Activated CD4-positive, alpha-beta T cell treated with anti-CD3 and anti-CD28 coated beads, Interleukin-2, Interleukin-6, amounts not matched to agents 100 ng/mL and 50 ng/mL, durations not matched to agents 16 hours and 8 hours (primary cell): ENCODE measurements at regions not wholly inside any gene's neighbourhood (a gene's known extent, or its start where the extent isn't known, plus 50 kb on each side); places are given as distances from the start of the nearest gene placed in this dataset.

Source experiments
- DNase-seq: peaks from one replicate; pipeline ENCODE4 v3.0.0-alpha.2; 2020

- no peak for DNase-seq
These were observed 828.0 kb downstream of the SLC4A3 start for GRCh38 chr2:220455351-220455990.

DNA sequence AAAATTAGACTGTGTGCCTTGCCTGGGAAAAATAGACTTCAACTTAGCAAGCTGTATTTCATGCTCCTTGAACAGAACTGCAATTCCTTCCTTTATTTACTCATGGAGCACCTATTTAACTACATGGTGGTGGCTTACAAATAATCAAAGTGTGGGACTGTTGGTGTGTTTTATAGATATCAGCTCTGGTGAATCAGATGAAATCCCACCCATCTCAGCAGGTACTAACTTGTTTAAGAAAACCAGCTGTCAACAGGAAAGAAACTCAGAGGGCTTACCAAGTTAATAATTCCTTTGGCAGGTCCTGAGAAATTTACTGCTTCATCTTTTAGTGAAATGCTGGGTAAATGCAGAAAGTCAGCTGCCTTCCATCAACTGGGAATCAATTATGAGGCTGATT lies 830.6 kb downstream of the SLC4A3 start:
- no peak for DNase-seq

GRCh38 chr2:220460257-220460985 lies 833.0 kb downstream of the SLC4A3 start:
- no peak for DNase-seq

DNA sequence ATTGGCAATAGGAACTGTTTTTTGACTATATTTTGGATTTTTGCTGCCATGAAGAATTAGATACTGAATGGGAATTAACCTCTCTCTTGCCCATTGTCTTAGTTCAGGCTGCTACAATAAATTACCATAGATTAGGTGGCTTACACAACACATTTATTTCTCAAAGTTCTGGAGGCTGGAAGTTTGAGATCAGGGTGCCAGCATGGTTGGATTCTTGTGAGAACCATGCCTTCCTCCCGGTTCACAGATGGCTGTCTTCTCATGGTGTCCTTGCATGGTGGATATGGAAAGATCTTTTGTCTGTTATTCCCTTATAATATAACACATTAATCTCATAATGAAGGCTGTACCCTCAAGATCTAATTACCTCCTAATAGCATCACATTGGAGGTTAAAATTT lies 836.4 kb downstream of the SLC4A3 start:
- DNase-seq: no peak

DNA sequence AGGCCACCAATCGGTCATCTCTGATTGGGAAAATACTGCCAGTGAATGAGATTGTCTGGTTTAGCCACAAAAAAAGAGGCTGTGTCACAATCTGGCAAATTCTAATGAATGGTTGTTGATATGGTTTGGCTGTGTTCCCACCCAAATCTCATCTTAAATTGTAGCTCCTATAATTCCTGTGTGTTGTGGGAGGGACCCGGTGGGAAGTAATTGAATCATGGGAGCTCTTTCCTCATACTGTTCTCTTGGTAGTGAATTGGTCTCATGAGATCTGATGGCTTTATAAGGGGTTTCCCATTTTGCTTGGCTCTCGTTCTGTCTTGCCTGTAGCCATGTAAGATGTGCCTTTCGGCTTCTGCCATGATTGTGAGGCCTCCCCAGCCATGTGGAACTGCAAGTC lies 838.3 kb downstream of the SLC4A3 start:
- DNase-seq: no peak

DNA sequence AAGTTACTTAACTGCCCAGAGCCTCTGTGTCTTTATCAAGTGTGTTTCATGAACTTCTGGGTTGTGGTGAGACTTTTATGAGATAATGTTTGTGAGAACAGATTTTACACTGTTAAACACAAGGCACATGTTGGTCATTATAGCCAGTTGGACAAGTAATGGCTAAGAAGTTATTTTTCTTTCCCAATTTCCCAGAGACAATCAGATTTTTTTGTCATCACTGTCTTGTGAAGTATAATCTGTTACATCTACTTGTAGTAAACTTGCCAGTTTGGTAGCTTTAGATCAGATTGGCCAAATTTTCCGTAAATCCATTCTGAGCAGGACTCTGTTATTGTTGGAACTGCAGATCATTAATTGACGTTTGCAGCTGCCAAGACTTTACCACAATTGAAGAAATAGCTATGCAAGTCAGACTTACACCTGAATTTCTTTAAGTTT lies 838.8 kb downstream of the SLC4A3 start:
- DNase-seq: no peak

DNA sequence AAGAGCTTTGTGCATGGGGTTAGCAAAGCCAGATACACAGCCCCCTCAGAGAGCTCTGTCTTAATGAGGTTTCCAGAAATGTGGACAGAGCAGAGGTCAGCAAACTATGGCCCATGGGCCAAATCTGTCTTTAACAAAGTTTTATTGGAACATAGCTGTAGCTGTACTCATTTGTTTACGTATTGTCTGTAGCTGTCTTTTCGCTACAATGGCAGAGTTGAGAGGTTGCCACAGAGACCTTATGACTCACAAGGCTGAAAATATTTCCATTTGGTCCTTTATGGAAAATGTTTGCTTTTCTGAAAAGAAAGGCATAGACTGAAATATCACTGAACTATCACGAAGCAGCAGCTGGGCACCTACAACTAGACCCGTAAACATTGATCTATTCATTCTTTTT lies 841.8 kb downstream of the SLC4A3 start:
- no peak for DNase-seq

- DNase-seq: no peak
These were observed 846.2 kb downstream of the SLC4A3 start for GRCh38 chr2:220473611-220474010.

DNA sequence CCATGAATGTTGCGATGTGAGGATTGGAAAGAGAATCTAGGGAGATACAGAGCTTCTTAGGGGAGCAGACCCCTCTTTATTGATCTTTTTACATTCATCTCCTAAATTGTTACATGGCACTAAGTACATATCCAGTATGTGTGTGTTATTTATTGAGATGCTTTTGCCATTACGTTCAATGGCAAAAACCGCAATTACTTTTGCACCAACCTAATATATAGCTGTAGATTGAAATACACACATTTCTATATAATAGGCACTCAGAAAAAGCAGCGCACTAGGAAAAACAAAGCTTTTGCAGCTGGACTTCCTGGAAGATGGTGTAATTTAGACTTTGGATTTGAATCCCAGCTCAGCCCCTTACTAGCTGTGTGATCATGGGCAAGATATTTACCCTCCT lies 849.4 kb downstream of the SLC4A3 start:
- no peak for DNase-seq

- DNase-seq: no peak
These were observed 851.1 kb downstream of the SLC4A3 start for GRCh38 chr2:220478305-220479058.

GRCh38 chr2:220482716-220483115 lies 855.3 kb downstream of the SLC4A3 start:
- DNase-seq: no peak

DNA sequence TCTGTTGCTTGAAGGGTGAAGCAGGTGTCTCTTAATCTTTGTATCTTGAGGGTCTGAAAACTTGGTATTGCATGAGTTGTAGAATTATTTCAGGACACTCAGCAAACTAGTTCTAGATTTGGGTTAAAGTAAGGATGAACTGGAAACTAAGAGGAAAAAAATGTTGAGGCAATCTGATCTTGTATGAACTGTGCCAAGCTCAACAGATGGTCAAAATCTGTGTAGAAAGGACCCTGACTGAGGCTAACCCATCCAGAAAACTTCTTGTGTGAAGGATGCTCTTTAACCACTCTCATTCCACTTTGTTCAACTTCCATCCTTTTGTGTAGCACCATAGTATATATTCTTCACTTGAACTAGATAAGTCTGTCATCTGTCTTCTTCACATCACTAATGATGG lies 861.7 kb downstream of the SLC4A3 start:
- DNase-seq: no peak

DNA sequence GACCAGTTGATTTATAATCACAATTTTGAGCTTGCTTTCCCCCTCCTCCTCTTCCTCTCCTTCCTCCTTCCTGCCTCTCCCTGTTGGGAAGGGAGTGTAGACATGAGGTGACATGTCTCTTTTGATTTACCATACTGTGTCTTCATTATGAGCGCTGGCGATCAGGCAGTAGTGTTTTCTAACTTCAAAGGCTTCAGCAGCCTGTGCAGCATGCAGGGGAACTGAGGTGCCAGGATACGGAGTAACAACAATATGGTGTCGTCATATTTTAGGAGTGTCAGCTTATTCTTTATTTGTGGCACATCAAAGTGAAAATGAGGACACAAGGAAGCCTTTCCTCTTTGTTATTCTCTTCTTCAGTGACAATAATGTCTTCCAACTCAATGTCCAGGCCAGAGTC lies 864.2 kb downstream of the SLC4A3 start:
- no peak for DNase-seq

- no peak for DNase-seq
These were observed 866.6 kb downstream of the SLC4A3 start for GRCh38 chr2:220493871-220494525.

- no peak for DNase-seq
These were observed 869.1 kb downstream of the SLC4A3 start for GRCh38 chr2:220496513-220496912.

GRCh38 chr2:220499225-220499624 lies 871.8 kb downstream of the SLC4A3 start:
- DNase-seq: no peak

- no peak for DNase-seq
These were observed 875.1 kb downstream of the SLC4A3 start for GRCh38 chr2:220502539-220502938.

DNA sequence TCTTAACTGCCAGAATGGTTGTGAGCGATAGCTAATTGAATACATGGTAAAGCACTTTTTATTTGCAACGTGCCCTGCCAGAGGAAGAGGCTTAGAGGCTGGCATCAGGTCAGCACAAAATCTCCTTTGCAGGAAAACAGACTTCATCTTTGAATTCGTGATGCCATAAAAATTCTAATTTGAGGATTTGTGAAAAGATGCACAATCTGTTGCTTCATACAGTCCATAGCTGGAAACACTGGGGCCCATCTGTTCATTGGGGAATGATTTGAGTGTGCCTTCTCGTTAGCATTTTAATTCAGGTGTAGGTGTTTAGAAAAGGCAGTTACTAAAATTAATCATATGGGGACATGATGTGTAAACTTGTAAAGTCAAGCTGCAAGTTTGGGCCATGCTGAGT lies 876.0 kb downstream of the SLC4A3 start:
- no peak for DNase-seq

DNA sequence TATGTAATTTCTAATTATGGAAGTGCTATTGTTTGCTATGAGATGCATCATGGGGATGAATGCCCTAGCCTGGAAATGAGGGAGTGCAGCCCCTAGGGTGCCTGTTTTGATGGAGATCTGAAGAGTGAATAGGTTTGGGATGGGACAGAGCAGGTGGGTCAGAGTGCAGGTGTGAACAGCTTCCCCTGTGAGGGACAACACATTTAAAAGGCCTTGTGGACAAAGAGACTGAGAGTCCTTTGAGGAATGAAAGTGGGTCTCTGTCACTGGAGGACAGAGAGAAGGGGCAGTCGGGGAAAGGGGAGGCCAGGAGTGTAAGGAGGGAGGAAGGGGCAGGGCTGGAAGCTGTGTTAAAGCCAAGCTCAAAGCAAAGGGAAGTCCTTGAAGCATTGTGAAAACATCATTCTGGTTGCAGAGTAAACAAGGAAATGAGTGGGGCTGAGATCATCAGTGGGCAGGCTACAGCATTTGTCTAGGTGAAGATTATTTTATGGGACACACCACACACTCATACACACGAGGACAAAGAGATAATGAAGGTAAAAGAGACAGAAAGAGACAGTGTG lies 877.6 kb downstream of the SLC4A3 start:
- DNase-seq: no peak

DNA sequence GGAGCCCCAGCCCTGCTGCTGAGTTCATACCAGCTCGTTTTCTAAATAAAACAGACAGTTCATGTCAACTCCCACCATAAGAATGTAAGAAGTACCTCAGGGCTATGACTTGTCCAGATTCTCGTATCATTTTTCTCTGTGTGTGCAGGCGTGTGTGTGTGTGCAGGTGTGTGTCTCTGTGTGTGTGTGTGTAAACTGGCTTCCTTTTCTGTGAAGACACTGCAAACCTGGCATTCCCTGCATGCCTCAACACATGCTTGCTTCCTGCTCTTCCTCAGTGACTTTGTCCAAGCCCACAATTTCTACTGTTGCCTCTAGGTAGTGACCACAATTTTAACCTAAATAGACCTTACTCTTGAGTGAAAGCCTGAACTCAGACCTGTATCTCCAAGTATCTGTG lies 879.0 kb downstream of the SLC4A3 start:
- no peak for DNase-seq

- DNase-seq: no peak
These were observed 881.8 kb downstream of the SLC4A3 start for GRCh38 chr2:220509096-220509757.

DNA sequence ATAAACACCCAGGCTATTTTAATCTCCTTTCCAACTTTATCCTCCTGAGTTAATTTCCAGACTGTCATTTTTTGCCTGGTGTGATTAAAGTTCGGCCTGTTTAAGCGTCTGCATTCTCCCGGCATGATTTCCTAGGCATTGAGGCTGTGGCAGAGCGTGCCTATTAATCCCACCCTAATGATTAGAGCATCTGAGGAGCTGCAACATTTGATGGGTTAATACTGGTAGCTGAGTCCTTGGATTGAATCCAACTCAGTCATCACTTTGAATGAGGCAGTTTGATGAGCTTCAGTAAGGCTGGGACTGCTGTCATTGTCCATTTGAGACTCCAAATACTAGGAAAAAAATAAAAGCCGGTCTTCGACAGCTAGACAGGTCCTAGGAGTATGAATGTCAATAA lies 882.5 kb downstream of the SLC4A3 start:
- no peak for DNase-seq

GRCh38 chr2:220510668-220511067 lies 883.2 kb downstream of the SLC4A3 start:
- no peak for DNase-seq
